Activated CD8-positive, alpha-beta memory T cell treated with anti-CD3 and anti-CD28 coated beads, Interleukin-2, amount 50 U/mL, for 24 hours (primary cell): ENCODE measurements at regions not wholly inside any gene's neighbourhood (a gene's known extent, or its start where the extent isn't known, plus 50 kb on each side); places are given as distances from the start of the nearest gene placed in this dataset.

Experiments used
- DNase-seq: peaks from one replicate; pipeline ENCODE4 v3.0.0-alpha.2; 2020; ENCODE audit errors: extremely low read depth

- DNase-seq: no peak
These were observed 87.6 kb downstream of the YTHDF1 start for GRCh38 chr20:63128367-63128766.

GRCh38 chr20:63127700-63128364 lies 88.1 kb downstream of the YTHDF1 start:
- DNase-seq: no peak

GRCh38 chr20:63126876-63127699 lies 88.8 kb downstream of the YTHDF1 start:
- DNase-seq: no peak

GRCh38 chr20:63125838-63126601 lies 89.9 kb downstream of the YTHDF1 start:
- DNase-seq: no peak

GRCh38 chr20:63125581-63125837 lies 90.4 kb downstream of the YTHDF1 start:
- DNase-seq: no peak

GRCh38 chr20:63124782-63125580 lies 91.0 kb downstream of the YTHDF1 start:
- DNase-seq: no peak

- no peak for DNase-seq
These were observed 91.7 kb downstream of the YTHDF1 start for GRCh38 chr20:63124092-63124781.

GRCh38 chr20:63123331-63123741 lies 92.6 kb downstream of the YTHDF1 start:
- no peak for DNase-seq

GRCh38 chr20:63122626-63123025 lies 93.3 kb downstream of the YTHDF1 start:
- no peak for DNase-seq

GRCh38 chr20:63121749-63122405 lies 94.1 kb downstream of the YTHDF1 start:
- DNase-seq: no peak

- DNase-seq: no peak
These were observed 94.7 kb downstream of the YTHDF1 start for GRCh38 chr20:63121246-63121645.

- no peak for DNase-seq
These were observed 95.2 kb downstream of the YTHDF1 start for GRCh38 chr20:63120808-63121090.

- no peak for DNase-seq
These were observed 95.7 kb downstream of the YTHDF1 start for GRCh38 chr20:63119963-63120807.

- no peak for DNase-seq
These were observed 96.6 kb downstream of the YTHDF1 start for GRCh38 chr20:63119121-63119962.

GRCh38 chr20:63118303-63119120 lies 97.4 kb downstream of the YTHDF1 start:
- DNase-seq: no peak

- no peak for DNase-seq
These were observed 98.1 kb downstream of the YTHDF1 start for GRCh38 chr20:63117661-63118302.

GRCh38 chr20:63117151-63117550 lies 98.8 kb downstream of the YTHDF1 start:
- no peak for DNase-seq
